AG10803 (cell line): ENCODE measurements at regions not wholly inside any gene's neighbourhood (a gene's known extent, or its start where the extent isn't known, plus 50 kb on each side); places are given as distances from the start of the nearest gene placed in this dataset.

Experiments
- DNase-seq: peaks from one replicate; pipeline ENCODE4 v3.0.0; 2010; ENCODE audit warnings: low read depth
- H3K4me3 ChIP-seq: 2 replicates; pipeline ENCODE4 v1.5.1; 2011; ENCODE audit warnings: mild to moderate bottlenecking, low read length, control low read depth
- TF ChIP-seq, protein P1 (sequence below): conservative IDR thresholded peaks from 2 replicates; pipeline ENCODE4 v1.5.1; 2011; ENCODE audit warnings: mild to moderate bottlenecking, low read length, control low read depth, inconsistent platforms

- no peak for DNase-seq
- TF ChIP-seq, protein P1, sequence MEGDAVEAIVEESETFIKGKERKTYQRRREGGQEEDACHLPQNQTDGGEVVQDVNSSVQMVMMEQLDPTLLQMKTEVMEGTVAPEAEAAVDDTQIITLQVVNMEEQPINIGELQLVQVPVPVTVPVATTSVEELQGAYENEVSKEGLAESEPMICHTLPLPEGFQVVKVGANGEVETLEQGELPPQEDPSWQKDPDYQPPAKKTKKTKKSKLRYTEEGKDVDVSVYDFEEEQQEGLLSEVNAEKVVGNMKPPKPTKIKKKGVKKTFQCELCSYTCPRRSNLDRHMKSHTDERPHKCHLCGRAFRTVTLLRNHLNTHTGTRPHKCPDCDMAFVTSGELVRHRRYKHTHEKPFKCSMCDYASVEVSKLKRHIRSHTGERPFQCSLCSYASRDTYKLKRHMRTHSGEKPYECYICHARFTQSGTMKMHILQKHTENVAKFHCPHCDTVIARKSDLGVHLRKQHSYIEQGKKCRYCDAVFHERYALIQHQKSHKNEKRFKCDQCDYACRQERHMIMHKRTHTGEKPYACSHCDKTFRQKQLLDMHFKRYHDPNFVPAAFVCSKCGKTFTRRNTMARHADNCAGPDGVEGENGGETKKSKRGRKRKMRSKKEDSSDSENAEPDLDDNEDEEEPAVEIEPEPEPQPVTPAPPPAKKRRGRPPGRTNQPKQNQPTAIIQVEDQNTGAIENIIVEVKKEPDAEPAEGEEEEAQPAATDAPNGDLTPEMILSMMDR, result no peak
- H3K4me3 ChIP-seq, result no peak overlapping the region
These were observed 64.8 kb upstream of the CLSTN2 start for GRCh38 chr3:139870000-139870675.

GRCh38 chr3:139868773-139869172 is 66.2 kb upstream of the CLSTN2 start:
- DNase-seq, result no peak
- TF ChIP-seq, protein P1, result no peak
- no peak overlapping the region for H3K4me3 ChIP-seq

GRCh38 chr3:139848660-139849059 is 86.3 kb upstream of the CLSTN2 start:
- DNase-seq, result no peak
- TF ChIP-seq, protein P1, result no peak
- H3K4me3 ChIP-seq, result no peak overlapping the region

- no peak for DNase-seq
- H3K4me3 ChIP-seq, result no peak overlapping the region
- TF ChIP-seq, protein P1, result no peak
These were observed 88.3 kb upstream of the CLSTN2 start for GRCh38 chr3:139846729-139847128.

DNA sequence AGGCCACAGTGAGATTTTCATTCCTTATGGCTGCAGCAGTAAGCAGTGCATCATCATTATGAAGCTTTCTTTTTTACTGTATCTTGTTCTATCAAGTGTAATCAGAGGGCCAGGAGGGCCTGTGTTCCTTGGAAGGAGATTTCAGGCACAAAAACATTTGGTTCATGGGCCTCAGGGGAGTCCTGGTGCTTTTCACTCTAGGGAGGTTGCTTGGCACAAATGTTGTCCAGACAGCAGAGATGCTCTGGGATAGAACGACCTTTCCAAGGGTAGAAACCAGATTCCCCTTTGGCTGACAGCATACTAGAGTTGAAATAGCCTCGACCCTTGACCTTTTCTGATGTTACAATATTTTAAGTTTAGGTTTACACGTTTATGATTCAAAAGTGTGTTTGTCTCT is 95.3 kb upstream of the CLSTN2 start:
- H3K4me3 ChIP-seq, result no peak overlapping the region
- DNase-seq, result no peak
- TF ChIP-seq, protein P1, result no peak

- no peak for DNase-seq
- TF ChIP-seq, protein P1, result no peak
- no peak overlapping the region for H3K4me3 ChIP-seq
These were observed 96.0 kb upstream of the CLSTN2 start for GRCh38 chr3:139839014-139839413.

GRCh38 chr3:139838269-139838957 is 96.6 kb upstream of the CLSTN2 start:
- no peak for DNase-seq
- TF ChIP-seq, protein P1, result no peak
- H3K4me3 ChIP-seq, result no peak overlapping the region
